ENCODE measurements at regions not wholly inside any gene's neighbourhood (a gene's known extent, or its start where the extent isn't known, plus 50 kb on each side); places are given as distances from the start of the nearest gene placed in this dataset.

DNA sequence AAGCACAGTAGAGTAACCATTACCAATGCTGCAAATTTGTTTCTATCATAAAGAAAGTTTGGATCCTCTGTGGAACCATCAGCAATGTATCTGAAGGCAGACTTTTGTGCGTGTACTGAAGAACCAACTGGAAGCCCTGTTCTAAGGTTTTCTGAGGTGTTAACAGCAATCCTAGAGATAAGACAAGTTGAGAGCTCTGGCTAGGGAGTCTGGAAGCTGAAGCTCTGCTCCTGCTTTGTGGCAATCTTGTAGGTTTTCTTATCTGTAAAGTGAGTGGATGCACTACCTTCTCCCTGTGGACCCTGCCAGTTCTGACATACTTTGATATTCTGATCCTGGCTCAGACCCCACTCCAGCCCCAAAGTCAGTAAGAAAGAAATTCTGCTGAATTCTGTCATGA lies 171.2 kb upstream of the SLC14A2 start:
- TF ChIP-seq, protein P1, sequence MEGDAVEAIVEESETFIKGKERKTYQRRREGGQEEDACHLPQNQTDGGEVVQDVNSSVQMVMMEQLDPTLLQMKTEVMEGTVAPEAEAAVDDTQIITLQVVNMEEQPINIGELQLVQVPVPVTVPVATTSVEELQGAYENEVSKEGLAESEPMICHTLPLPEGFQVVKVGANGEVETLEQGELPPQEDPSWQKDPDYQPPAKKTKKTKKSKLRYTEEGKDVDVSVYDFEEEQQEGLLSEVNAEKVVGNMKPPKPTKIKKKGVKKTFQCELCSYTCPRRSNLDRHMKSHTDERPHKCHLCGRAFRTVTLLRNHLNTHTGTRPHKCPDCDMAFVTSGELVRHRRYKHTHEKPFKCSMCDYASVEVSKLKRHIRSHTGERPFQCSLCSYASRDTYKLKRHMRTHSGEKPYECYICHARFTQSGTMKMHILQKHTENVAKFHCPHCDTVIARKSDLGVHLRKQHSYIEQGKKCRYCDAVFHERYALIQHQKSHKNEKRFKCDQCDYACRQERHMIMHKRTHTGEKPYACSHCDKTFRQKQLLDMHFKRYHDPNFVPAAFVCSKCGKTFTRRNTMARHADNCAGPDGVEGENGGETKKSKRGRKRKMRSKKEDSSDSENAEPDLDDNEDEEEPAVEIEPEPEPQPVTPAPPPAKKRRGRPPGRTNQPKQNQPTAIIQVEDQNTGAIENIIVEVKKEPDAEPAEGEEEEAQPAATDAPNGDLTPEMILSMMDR (IDR thresholded peaks at IDR 0.05) = no peak
- TF ChIP-seq EZH2 (IDR thresholded peaks at IDR 0.05) = no peak
